ENCODE measurements at regions not wholly inside any gene's neighbourhood (a gene's known extent, or its start where the extent isn't known, plus 50 kb on each side); places are given as distances from the start of the nearest gene placed in this dataset.
"Not testable (repeated sequence)": the region's sequence is repeated elsewhere in the genome, so short reads cannot be mapped to it uniquely, and the experiment has no call there.

- ATAC-seq (no peak), DNase-seq (no peak)
- Histone ChIP-seq H3K4me1 (ENCODE audit: control insufficient read depth in 2 of 2, insufficient read depth in 2 of 2, low read length in 2 of 2) (no peaks in the 10 kb centered on the region), H3K27me3 (ENCODE audit: control insufficient read depth in 2 of 2, insufficient read depth in 2 of 2, low read length in 2 of 2) (no peaks in the 10 kb centered on the region), H3K9me3 (ENCODE audit: control insufficient read depth in 2 of 3, low read length in 3 of 3) (no peaks in the 10 kb centered on the region), H3K36me3 (ENCODE audit: control insufficient read depth in 2 of 3, insufficient read depth in 3 of 3, low read length in 3 of 3) (no peaks in the 10 kb centered on the region), H3K4me3 (ENCODE audit: low read length) (no peak overlapping the region), H3K27ac (ENCODE audit: low read depth, low read length) (no peak overlapping the region)
- Mint-ChIP-seq H3K4me3 (no peak overlapping the region), H3K36me3 (no peaks in the 10 kb centered on the region), H3K27me3 (peaks cover 0 to 29% (median 16%) of the 10 kb centered on the region in 5 donors), H3K9me3 (peaks cover 0 to 26% (median 7%) of the 10 kb centered on the region in 11 donors), H3K4me1 (no peaks in the 10 kb centered on the region), H3K27ac (no peak overlapping the region)
- ChIA-PET POLR2A (interaction anchor here (0.7 kb wide), 1 partner anchor 48 kb away, joined by 5 read pairs; no protein-coding TSS in a partner anchor), CTCF (no interaction called here)
- intact Hi-C loops (cut with micrococcal nuclease): no loop called here
These were observed 168.4 kb downstream of the MSX2 start for GRCh38 chr5:174892742-174893141.

GRCh38 chr5:174880412-174881200 lies 156.2 kb downstream of the MSX2 start:
- H3K27ac ChIP-seq (ENCODE audit: low read depth, low read length); DNase-seq; H3K4me3 Mint-ChIP-seq; H3K4me1 ChIP-seq (ENCODE audit: control insufficient read depth in 2 of 2, insufficient read depth in 2 of 2, low read length in 2 of 2); H3K36me3 Mint-ChIP-seq; H3K9me3 ChIP-seq (ENCODE audit: control insufficient read depth in 2 of 3, low read length in 3 of 3); intact Hi-C loops (cut with micrococcal nuclease); H3K27me3 ChIP-seq (ENCODE audit: control insufficient read depth in 2 of 2, insufficient read depth in 2 of 2, low read length in 2 of 2); POLR2A ChIA-PET; H3K27ac Mint-ChIP-seq; H3K4me1 Mint-ChIP-seq; H3K4me3 ChIP-seq (ENCODE audit: low read length); ATAC-seq; H3K36me3 ChIP-seq (ENCODE audit: control insufficient read depth in 2 of 3, insufficient read depth in 3 of 3, low read length in 3 of 3): not testable (repeated sequence)
- CTCF ChIA-PET: interaction anchor here (0.7 kb wide), 1 partner anchor 446 kb away, joined by 4 read pairs; no protein-coding TSS in a partner anchor
- Mint-ChIP-seq H3K27me3 (peaks cover 0 to 10% (median 2%) of the 10 kb centered on the region in 5 donors), H3K9me3 (peaks cover 0 to 24% (median 4%) of the 10 kb centered on the region in 11 donors)

- intact Hi-C loops (cut with micrococcal nuclease): no loop called here
- CTCF ChIA-PET: no interaction called here
- H3K4me1 Mint-ChIP-seq: no peaks in the 10 kb centered on the region
- H3K27me3 ChIP-seq (ENCODE audit: control insufficient read depth in 2 of 2, insufficient read depth in 2 of 2, low read length in 2 of 2): no peaks in the 10 kb centered on the region
- no peak overlapping the region for H3K4me3 Mint-ChIP-seq
- H3K36me3 Mint-ChIP-seq: no peaks in the 10 kb centered on the region
- no peak overlapping the region for H3K27ac ChIP-seq (ENCODE audit: low read depth, low read length)
- DNase-seq (no peak), ATAC-seq (no peak)
- peaks cover 0 to 17% (median 4%) of the 10 kb centered on the region in 11 donors for H3K9me3 Mint-ChIP-seq
- POLR2A ChIA-PET: no interaction called here
- H3K4me1 ChIP-seq (ENCODE audit: control insufficient read depth in 2 of 2, insufficient read depth in 2 of 2, low read length in 2 of 2): no peaks in the 10 kb centered on the region
- no peaks in the 10 kb centered on the region for H3K36me3 ChIP-seq (ENCODE audit: control insufficient read depth in 2 of 3, insufficient read depth in 3 of 3, low read length in 3 of 3)
- no peak overlapping the region for H3K27ac Mint-ChIP-seq
- H3K27me3 Mint-ChIP-seq: peaks cover 2 to 21% (median 9%) of the 10 kb centered on the region in 5 donors
- no peak overlapping the region for H3K4me3 ChIP-seq (ENCODE audit: low read length)
- H3K9me3 ChIP-seq (ENCODE audit: control insufficient read depth in 2 of 3, low read length in 3 of 3): no peaks in the 10 kb centered on the region
These were observed 153.6 kb downstream of the MSX2 start for GRCh38 chr5:174877987-174878386.

GRCh38 chr5:174872271-174872670 lies 147.9 kb downstream of the MSX2 start:
- ChIA-PET POLR2A (no interaction called here), CTCF (no interaction called here)
- Mint-ChIP-seq H3K27me3 (peaks cover 2 to 35% (median 32%) of the 10 kb centered on the region in 5 donors), H3K4me3 (no peak overlapping the region), H3K4me1 (no peaks in the 10 kb centered on the region), H3K9me3 (peaks cover 0 to 5% (median 0%) of the 10 kb centered on the region in 11 donors), H3K27ac (no peak overlapping the region), H3K36me3 (peaks cover 0 to 9% (median 0%) of the 10 kb centered on the region in 5 donors)
- DNase-seq: no peak
- H3K4me1 ChIP-seq (ENCODE audit: control insufficient read depth in 2 of 2, insufficient read depth in 2 of 2, low read length in 2 of 2): no peaks in the 10 kb centered on the region
- H3K36me3 ChIP-seq (ENCODE audit: control insufficient read depth in 2 of 3, insufficient read depth in 3 of 3, low read length in 3 of 3): no peaks in the 10 kb centered on the region
- H3K27me3 ChIP-seq (ENCODE audit: control insufficient read depth in 2 of 2, insufficient read depth in 2 of 2, low read length in 2 of 2): no peaks in the 10 kb centered on the region
- no peak overlapping the region for H3K4me3 ChIP-seq (ENCODE audit: low read length)
- intact Hi-C loops (cut with micrococcal nuclease): no loop called here
- no peaks in the 10 kb centered on the region for H3K9me3 ChIP-seq (ENCODE audit: control insufficient read depth in 2 of 3, low read length in 3 of 3)
- no peak for ATAC-seq
- H3K27ac ChIP-seq (ENCODE audit: low read depth, low read length): no peak overlapping the region

GRCh38 chr5:174852143-174852542 lies 127.8 kb downstream of the MSX2 start:
- Histone ChIP-seq H3K27me3 (ENCODE audit: control insufficient read depth in 2 of 2, insufficient read depth in 2 of 2, low read length in 2 of 2) (no peaks in the 10 kb centered on the region), H3K4me1 (ENCODE audit: control insufficient read depth in 2 of 2, insufficient read depth in 2 of 2, low read length in 2 of 2) (no peaks in the 10 kb centered on the region), H3K36me3 (ENCODE audit: control insufficient read depth in 2 of 3, insufficient read depth in 3 of 3, low read length in 3 of 3) (no peaks in the 10 kb centered on the region), H3K4me3 (ENCODE audit: low read length) (no peak overlapping the region), H3K27ac (ENCODE audit: low read depth, low read length) (no peak overlapping the region), H3K9me3 (ENCODE audit: control insufficient read depth in 2 of 3, low read length in 3 of 3) (no peaks in the 10 kb centered on the region)
- Mint-ChIP-seq H3K27me3 (peaks cover 0 to 27% (median 13%) of the 10 kb centered on the region in 5 donors), H3K4me3 (no peak overlapping the region), H3K27ac (no peak overlapping the region), H3K4me1 (no peaks in the 10 kb centered on the region), H3K36me3 (peaks cover 0 to 3% (median 0%) of the 10 kb centered on the region in 5 donors), H3K9me3 (peaks cover 0 to 6% (median 0%) of the 10 kb centered on the region in 11 donors)
- intact Hi-C loops (cut with micrococcal nuclease): no loop called here
- CTCF ChIA-PET: no interaction called here
- DNase-seq (no peak), ATAC-seq (no peak)
- POLR2A ChIA-PET: no interaction called here

- peaks cover 0 to 27% (median 14%) of the 10 kb centered on the region in 5 donors for H3K27me3 Mint-ChIP-seq
- intact Hi-C loops (cut with micrococcal nuclease): no loop called here
- H3K4me3 ChIP-seq (ENCODE audit: low read length): no peak overlapping the region
- no peaks in the 10 kb centered on the region for H3K27me3 ChIP-seq (ENCODE audit: control insufficient read depth in 2 of 2, insufficient read depth in 2 of 2, low read length in 2 of 2)
- H3K9me3 Mint-ChIP-seq: peaks cover 0 to 6% (median 0%) of the 10 kb centered on the region in 11 donors
- H3K4me1 Mint-ChIP-seq: no peaks in the 10 kb centered on the region
- POLR2A ChIA-PET: no interaction called here
- H3K4me3 Mint-ChIP-seq: no peak overlapping the region
- no peaks in the 10 kb centered on the region for H3K36me3 ChIP-seq (ENCODE audit: control insufficient read depth in 2 of 3, insufficient read depth in 3 of 3, low read length in 3 of 3)
- no peak for DNase-seq
- H3K9me3 ChIP-seq (ENCODE audit: control insufficient read depth in 2 of 3, low read length in 3 of 3): no peaks in the 10 kb centered on the region
- CTCF ChIA-PET: no interaction called here
- peaks cover 0 to 3% (median 0%) of the 10 kb centered on the region in 5 donors for H3K36me3 Mint-ChIP-seq
- H3K27ac ChIP-seq (ENCODE audit: low read depth, low read length): no peak overlapping the region
- H3K4me1 ChIP-seq (ENCODE audit: control insufficient read depth in 2 of 2, insufficient read depth in 2 of 2, low read length in 2 of 2): no peaks in the 10 kb centered on the region
- no peak overlapping the region for H3K27ac Mint-ChIP-seq
- ATAC-seq: no peak
These were observed 126.3 kb downstream of the MSX2 start for GRCh38 chr5:174850565-174851169.

Data from naive thymus-derived CD4-positive, alpha-beta T cell (primary cell).